ENCODE measurements at regions not wholly inside any gene's neighbourhood (a gene's known extent, or its start where the extent isn't known, plus 50 kb on each side); places are given as distances from the start of the nearest gene placed in this dataset.

- no peaks in the 10 kb centered on the region for H3K4me1 ChIP-seq (ENCODE audit: control insufficient read depth in 1 of 2, insufficient read depth in 1 of 2, low read depth in 1 of 2, low read length in 1 of 2)
- no peak for TF ChIP-seq CTCF (IDR thresholded peaks at IDR 0.05)
- no peaks in the 10 kb centered on the region for H3K36me3 ChIP-seq
- no peaks in the 10 kb centered on the region for H3K9me3 ChIP-seq
- no peaks in the 10 kb centered on the region for H3K27me3 ChIP-seq
- H3K4me3 ChIP-seq (ENCODE audit: low read depth in 1 of 2, low read length in 1 of 2), result no peak overlapping the region
- H3K27ac ChIP-seq, result no peak overlapping the region
These were observed 583.9 kb upstream of the TBX3 start for GRCh38 chr12:115267891-115268290.

- H3K9me3 ChIP-seq, result no peaks in the 10 kb centered on the region
- H3K4me1 ChIP-seq (ENCODE audit: control insufficient read depth in 1 of 2, insufficient read depth in 1 of 2, low read depth in 1 of 2, low read length in 1 of 2), result no peaks in the 10 kb centered on the region
- H3K27ac ChIP-seq, result no peak overlapping the region
- H3K4me3 ChIP-seq (ENCODE audit: low read depth in 1 of 2, low read length in 1 of 2), result no peak overlapping the region
- H3K27me3 ChIP-seq, result no peaks in the 10 kb centered on the region
- H3K36me3 ChIP-seq, result no peaks in the 10 kb centered on the region
- TF ChIP-seq CTCF (IDR thresholded peaks at IDR 0.05), result no peak
These were observed 583.5 kb upstream of the TBX3 start for GRCh38 chr12:115267464-115267863.

GRCh38 chr12:115264605-115265004, 580.6 kb upstream of the TBX3 start:
- no peaks in the 10 kb centered on the region for H3K36me3 ChIP-seq
- no peak overlapping the region for H3K27ac ChIP-seq
- no peak for TF ChIP-seq CTCF (IDR thresholded peaks at IDR 0.05)
- H3K4me1 ChIP-seq (ENCODE audit: control insufficient read depth in 1 of 2, insufficient read depth in 1 of 2, low read depth in 1 of 2, low read length in 1 of 2), result no peaks in the 10 kb centered on the region
- no peaks in the 10 kb centered on the region for H3K9me3 ChIP-seq
- no peaks in the 10 kb centered on the region for H3K27me3 ChIP-seq
- no peak overlapping the region for H3K4me3 ChIP-seq (ENCODE audit: low read depth in 1 of 2, low read length in 1 of 2)

- no peak for TF ChIP-seq CTCF (IDR thresholded peaks at IDR 0.05)
- Histone ChIP-seq H3K4me1 (ENCODE audit: control insufficient read depth in 1 of 2, insufficient read depth in 1 of 2, low read depth in 1 of 2, low read length in 1 of 2) (no peaks in the 10 kb centered on the region), H3K9me3 (no peaks in the 10 kb centered on the region), H3K36me3 (no peaks in the 10 kb centered on the region), H3K27me3 (no peaks in the 10 kb centered on the region), H3K27ac (no peak overlapping the region), H3K4me3 (ENCODE audit: low read depth in 1 of 2, low read length in 1 of 2) (no peak overlapping the region)
These were observed 577.9 kb upstream of the TBX3 start for GRCh38 chr12:115261691-115262398.

GRCh38 chr12:115260762-115261675, 577.0 kb upstream of the TBX3 start:
- Histone ChIP-seq H3K4me3 (ENCODE audit: low read depth in 1 of 2, low read length in 1 of 2) (no peak overlapping the region), H3K9me3 (no peaks in the 10 kb centered on the region), H3K4me1 (ENCODE audit: control insufficient read depth in 1 of 2, insufficient read depth in 1 of 2, low read depth in 1 of 2, low read length in 1 of 2) (no peaks in the 10 kb centered on the region), H3K27me3 (no peaks in the 10 kb centered on the region), H3K36me3 (no peaks in the 10 kb centered on the region), H3K27ac (no peak overlapping the region)
- TF ChIP-seq CTCF (IDR thresholded peaks at IDR 0.05), result no peak
